K562 (cell line): ENCODE measurements at regions not wholly inside any gene's neighbourhood (a gene's known extent, or its start where the extent isn't known, plus 50 kb on each side); places are given as distances from the start of the nearest gene placed in this dataset.

Experiments used
- CTCF ChIP-seq, 3 experiments: IDR thresholded peaks in 2 of 3; conservative IDR thresholded peaks in 1 of 3; 2 replicates each; pipeline ENCODE4 v1.5.1; 2011 to 2012; ENCODE audit warnings: low read length in 3 of 3, mild to moderate bottlenecking in 3 of 3, control low read depth in 2 of 3, improper control_type of control experiment in 1 of 3, inconsistent platforms in 1 of 3, low read depth in 1 of 3, mixed read lengths in 1 of 3, moderate library complexity in 1 of 3; ENCODE audit not compliant: insufficient read depth in 2 of 3
- EP300 ChIP-seq: IDR thresholded peaks from 2 replicates; pipeline ENCODE4 v1.6.1; 2012; ENCODE audit warnings: low read length, improper control_type of control experiment
- FOXM1 ChIP-seq, 2 experiments: fragments of 450-650 bp in 1 of 2; sonication (generic) in 1 of 2; formaldehyde crosslinking in 1 of 2; IDR thresholded peaks; 2 replicates each; pipeline versions ENCODE4 v1.6.1 to v1.9.0; 2017 to 2022; ENCODE audit warnings: low read depth in 2 of 2, mild to moderate bottlenecking in 2 of 2, missing genetic modification reagents in 1 of 2, moderate library complexity in 1 of 2
- HDGF ChIP-seq: fragments of 450-650 bp; IDR thresholded peaks from 2 replicates; pipeline ENCODE4 v1.6.1; 2016
- PBX2 ChIP-seq, 2 experiments: IDR thresholded peaks in 1 of 2; conservative IDR thresholded peaks in 1 of 2; 2 replicates each; pipeline ENCODE4 v1.6.1; 2016; ENCODE audit warnings: low read depth in 2 of 2, mild to moderate bottlenecking in 1 of 2, missing compliant biosample characterization in 1 of 2, missing genetic modification characterization in 1 of 2, moderate library complexity in 1 of 2
- SPI1 ChIP-seq: IDR thresholded peaks from 2 replicates; pipeline ENCODE4 v1.6.1; 2011; ENCODE audit warnings: low read depth, low read length, control low read depth, borderline replicate concordance
- TBP ChIP-seq: optimal IDR thresholded peaks from 2 replicates; pipeline ENCODE3; 2011; ENCODE audit warnings: low read depth, low read length, improper control_type of control experiment
- ZNF134 ChIP-seq: fragments of 250-450 bp; sonication (Bioruptor Pico); conservative IDR thresholded peaks from 2 replicates; pipeline ENCODE4 v1.4.0; 2020

- TF ChIP-seq TBP = no peak
- no peak for TF ChIP-seq PBX2 (CRISPR knock-in tag; IDR thresholded peaks at IDR 0.05; ENCODE audit: low read depth)
- TF ChIP-seq PBX2 (tag; conservative IDR thresholded peaks at IDR 0.05; ENCODE audit: low read depth) = no peak
- no peak for TF ChIP-seq SPI1
- TF ChIP-seq FOXM1 (IDR thresholded peaks at IDR 0.05; ENCODE audit: low read depth) = no peak
- TF ChIP-seq FOXM1 (CRISPR knock-in tag; IDR thresholded peaks at IDR 0.05; ENCODE audit: low read depth) = no peak
- TF ChIP-seq CTCF (IDR thresholded peaks at IDR 0.05 in 2 of 3, conservative IDR thresholded peaks at IDR 0.05 in 1 of 3; ENCODE audit: insufficient read depth in 2 of 3, low read depth in 1 of 3, low read length in 3 of 3) = no peak
- no peak for TF ChIP-seq ZNF134
- TF ChIP-seq EP300 = no peak
- no peak for TF ChIP-seq HDGF
Observed at GRCh38 chr17:83185023-83186002, 105.9 kb downstream of the METRNL start.
